HG02840 (cell line): ENCODE measurements at regions not wholly inside any gene's neighbourhood (a gene's known extent, or its start where the extent isn't known, plus 50 kb on each side); places are given as distances from the start of the nearest gene placed in this dataset.

Experiments
- ATAC-seq: cut with Tn5 transposase; IDR thresholded peaks from one replicate; pipeline ENCODE4 v1.9.1; 2021; ENCODE audit warnings: mild to moderate bottlenecking, moderate library complexity, moderate number of reproducible peaks; ENCODE audit not compliant: unreplicated experiment, low FRiP score

GRCh38 chr5:93805616-93806379 is 64.4 kb upstream of the POU5F2 start:
- no peak for ATAC-seq

GRCh38 chr5:93800988-93801811 is 59.8 kb upstream of the POU5F2 start:
- no peak for ATAC-seq

- no peak for ATAC-seq
These were observed 53.6 kb upstream of the POU5F2 start for GRCh38 chr5:93794954-93795353.

GRCh38 chr5:93793159-93793781 is 51.9 kb upstream of the POU5F2 start:
- no peak for ATAC-seq

GRCh38 chr5:93791518-93791972 is 50.1 kb upstream of the POU5F2 start:
- ATAC-seq = no peak
